ENCODE measurements at regions not wholly inside any gene's neighbourhood (a gene's known extent, or its start where the extent isn't known, plus 50 kb on each side); places are given as distances from the start of the nearest gene placed in this dataset.

DNA sequence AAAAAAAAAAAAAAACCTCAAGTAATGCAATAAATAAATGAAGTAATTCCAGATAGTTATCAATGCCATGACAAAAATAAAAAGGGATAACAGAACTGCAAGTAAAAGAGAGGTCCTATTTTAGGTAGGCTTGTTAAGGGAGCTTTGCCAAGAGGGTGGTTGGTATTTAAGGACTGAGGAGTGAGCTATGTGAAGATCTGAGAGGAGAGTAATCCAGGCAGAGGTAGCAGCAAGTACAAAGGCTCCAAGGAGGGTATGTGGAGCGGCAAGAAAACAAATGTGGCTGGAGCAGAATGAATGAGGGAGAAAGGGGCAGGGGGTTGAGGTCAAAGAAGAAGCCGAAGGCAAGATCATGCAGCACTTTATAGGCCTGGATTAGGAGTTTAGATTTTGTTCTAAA is 59.9 kb upstream of the CDC42BPA start:
- WGBS, 2 donors, result 72 to 73% methylated on average over 2 of the region's 2 CpGs
- H3K27me3 ChIP-seq (ENCODE audit: control insufficient read depth in 1 of 2, insufficient read depth in 2 of 2, low read length in 1 of 2), result no peaks in the 10 kb centered on the region
- H3K36me3 ChIP-seq (ENCODE audit: control insufficient read depth in 1 of 2, insufficient read depth in 2 of 2, low read length in 1 of 2), result no peaks in the 10 kb centered on the region
- ATAC-seq (ENCODE audit: low FRiP score), result no peak
- no peak for DNase-seq
- no peaks in the 10 kb centered on the region for H3K4me1 ChIP-seq (ENCODE audit: control insufficient read depth in 1 of 2, insufficient read depth in 2 of 2, low read length in 2 of 2)
- no peak overlapping the region for H3K4me3 ChIP-seq (ENCODE audit: low read length in 2 of 2)
- H3K27ac ChIP-seq (ENCODE audit: low read depth in 1 of 2, low read length in 2 of 2), result no peak overlapping the region
- intact Hi-C loops (cut with DNase I), result no loop called here
- no peaks in the 10 kb centered on the region for H3K9me3 ChIP-seq (ENCODE audit: control insufficient read depth, low read length)

DNA sequence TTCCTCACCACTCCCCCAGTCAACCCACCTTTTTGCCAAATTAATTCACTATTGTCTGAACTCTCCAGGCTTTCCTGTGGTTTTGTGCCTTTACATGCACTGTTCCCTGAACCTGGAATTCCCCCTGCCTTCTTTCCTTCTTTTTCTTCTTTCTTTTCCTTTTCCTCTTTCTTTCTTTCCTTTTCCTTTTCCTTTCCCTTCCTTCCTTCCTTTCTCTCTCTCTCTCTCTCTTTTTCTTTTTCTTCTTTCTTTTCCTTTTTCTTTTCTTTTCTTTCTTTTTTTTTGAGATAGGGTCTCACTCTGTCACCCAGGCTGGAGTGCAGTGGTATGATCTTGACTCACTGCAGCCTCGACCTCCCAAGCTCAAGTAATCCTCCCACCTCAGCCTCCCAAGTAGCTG is 56.6 kb upstream of the CDC42BPA start:
- Histone ChIP-seq H3K4me1 (ENCODE audit: control insufficient read depth in 1 of 2, insufficient read depth in 2 of 2, low read length in 2 of 2) (no peaks in the 10 kb centered on the region), H3K4me3 (ENCODE audit: low read length in 2 of 2) (no peak overlapping the region), H3K27me3 (ENCODE audit: control insufficient read depth in 1 of 2, insufficient read depth in 2 of 2, low read length in 1 of 2) (no peaks in the 10 kb centered on the region), H3K36me3 (ENCODE audit: control insufficient read depth in 1 of 2, insufficient read depth in 2 of 2, low read length in 1 of 2) (no peaks in the 10 kb centered on the region), H3K27ac (ENCODE audit: low read depth in 1 of 2, low read length in 2 of 2) (no peak overlapping the region), H3K9me3 (ENCODE audit: control insufficient read depth, low read length) (no peaks in the 10 kb centered on the region)
- intact Hi-C loops (cut with DNase I), result no loop called here
- 72 to 95% methylated on average over 1 of the region's 1 CpG for WGBS, 2 donors
- ATAC-seq (ENCODE audit: low FRiP score), result no peak
- DNase-seq, result no peak

DNA sequence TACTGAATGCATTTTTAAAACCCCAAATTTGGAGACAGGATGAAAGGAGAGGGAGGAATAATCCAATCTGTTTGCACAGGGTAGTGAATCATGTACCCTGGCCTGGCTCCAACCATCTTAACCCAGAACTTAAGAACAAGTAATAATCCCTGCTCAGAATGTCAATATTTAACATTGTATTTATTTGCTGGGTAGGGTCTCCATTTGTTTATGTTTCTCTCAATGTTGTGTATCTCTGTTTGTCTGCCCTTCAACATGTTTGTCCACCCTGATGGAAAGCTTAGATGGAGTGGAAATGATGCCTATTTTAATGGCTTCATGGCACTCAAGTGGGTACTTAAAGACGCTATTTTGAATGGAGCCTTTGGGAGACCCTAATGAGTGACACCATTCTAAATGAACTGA is 54.4 kb upstream of the CDC42BPA start:
- H3K4me1 ChIP-seq (ENCODE audit: control insufficient read depth in 1 of 2, insufficient read depth in 2 of 2, low read length in 2 of 2), result no peaks in the 10 kb centered on the region
- DNase-seq (peak in 1 of 2 donors; percentile 49), ATAC-seq (ENCODE audit: low FRiP score) (no peak)
- H3K27me3 ChIP-seq (ENCODE audit: control insufficient read depth in 1 of 2, insufficient read depth in 2 of 2, low read length in 1 of 2), result no peaks in the 10 kb centered on the region
- no peaks in the 10 kb centered on the region for H3K9me3 ChIP-seq (ENCODE audit: control insufficient read depth, low read length)
- no peak overlapping the region for H3K27ac ChIP-seq (ENCODE audit: low read depth in 1 of 2, low read length in 2 of 2)
- intact Hi-C loops (cut with DNase I), result no loop called here
- 73 to 88% methylated on average over 1 of the region's 1 CpG for WGBS, 2 donors
- H3K36me3 ChIP-seq (ENCODE audit: control insufficient read depth in 1 of 2, insufficient read depth in 2 of 2, low read length in 1 of 2), result no peaks in the 10 kb centered on the region
- no peak overlapping the region for H3K4me3 ChIP-seq (ENCODE audit: low read length in 2 of 2)

DNA sequence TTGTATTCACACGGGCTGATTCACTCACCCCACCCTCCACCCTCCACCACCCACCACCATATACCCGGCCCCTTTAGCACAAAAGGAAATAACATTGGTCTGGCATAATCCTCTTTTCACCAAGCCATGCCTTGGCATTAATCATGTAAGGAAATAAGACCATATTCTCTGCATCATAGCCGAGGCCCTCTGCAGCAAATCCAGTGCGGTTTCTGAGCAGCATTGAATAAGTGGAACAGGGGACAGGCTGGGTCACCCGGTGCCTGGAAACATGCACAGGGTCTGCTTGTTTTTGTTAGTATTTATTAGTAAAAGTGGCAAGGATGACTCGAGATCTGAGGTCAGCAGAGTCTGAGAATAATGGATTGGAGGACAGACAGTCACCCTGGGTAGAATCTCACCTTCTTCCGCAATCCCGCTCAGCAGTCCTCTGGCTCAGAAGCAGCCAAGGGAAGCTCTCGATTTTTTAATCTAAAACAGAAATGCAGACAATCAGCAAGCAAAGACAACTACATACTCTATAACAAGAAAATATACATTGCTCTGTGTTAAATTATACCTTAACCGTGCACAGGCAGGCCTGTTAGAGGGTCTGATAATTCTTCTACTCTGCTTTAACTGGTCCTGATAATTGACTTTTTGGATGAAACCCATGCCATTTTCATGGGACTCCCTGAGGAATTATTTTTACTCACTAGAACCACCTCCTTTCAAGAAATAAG is 52.4 kb upstream of the CDC42BPA start:
- 75% methylated on average over 10 of the region's 10 CpGs for WGBS, 2 donors
- no peaks in the 10 kb centered on the region for H3K4me1 ChIP-seq (ENCODE audit: control insufficient read depth in 1 of 2, insufficient read depth in 2 of 2, low read length in 2 of 2)
- H3K27me3 ChIP-seq (ENCODE audit: control insufficient read depth in 1 of 2, insufficient read depth in 2 of 2, low read length in 1 of 2), result no peaks in the 10 kb centered on the region
- H3K27ac ChIP-seq (ENCODE audit: low read depth in 1 of 2, low read length in 2 of 2), result no peak overlapping the region
- H3K36me3 ChIP-seq (ENCODE audit: control insufficient read depth in 1 of 2, insufficient read depth in 2 of 2, low read length in 1 of 2), result no peaks in the 10 kb centered on the region
- H3K4me3 ChIP-seq (ENCODE audit: low read length in 2 of 2), result no peak overlapping the region
- no peak for ATAC-seq (ENCODE audit: low FRiP score)
- no peaks in the 10 kb centered on the region for H3K9me3 ChIP-seq (ENCODE audit: control insufficient read depth, low read length)
- no peak for DNase-seq
- intact Hi-C loops (cut with DNase I), result no loop called here

GRCh38 chr1:227369102-227369760 is 50.9 kb upstream of the CDC42BPA start:
- 79% methylated on average over 6 of the region's 6 CpGs for WGBS, 2 donors
- H3K4me1 ChIP-seq (ENCODE audit: control insufficient read depth in 1 of 2, insufficient read depth in 2 of 2, low read length in 2 of 2), result no peaks in the 10 kb centered on the region

More at GRCh38 chr1:227369102-227369760, 50.9 kb upstream of the CDC42BPA start:
- ATAC-seq (ENCODE audit: low FRiP score), result no peak
- Histone ChIP-seq H3K27me3 (ENCODE audit: control insufficient read depth in 1 of 2, insufficient read depth in 2 of 2, low read length in 1 of 2) (no peaks in the 10 kb centered on the region), H3K36me3 (ENCODE audit: control insufficient read depth in 1 of 2, insufficient read depth in 2 of 2, low read length in 1 of 2) (no peaks in the 10 kb centered on the region), H3K27ac (ENCODE audit: low read depth in 1 of 2, low read length in 2 of 2) (no peak overlapping the region), H3K9me3 (ENCODE audit: control insufficient read depth, low read length) (no peaks in the 10 kb centered on the region), H3K4me3 (ENCODE audit: low read length in 2 of 2) (no peak overlapping the region)
- no peak for DNase-seq
- intact Hi-C loops (cut with DNase I), result no loop called here

Measured in aorta (tissue), 5 donors.